GM19240 (cell line): ENCODE measurements at regions not wholly inside any gene's neighbourhood (a gene's known extent, or its start where the extent isn't known, plus 50 kb on each side); places are given as distances from the start of the nearest gene placed in this dataset.
"Not testable (repeated sequence)": the region's sequence is repeated elsewhere in the genome, so short reads cannot be mapped to it uniquely, and the experiment has no call there.

Source experiments
- DNase-seq: peaks from one replicate; pipeline ENCODE4 v3.0.0; 2011; ENCODE audit warnings: low spot score; ENCODE audit not compliant: insufficient read length

- no peak for DNase-seq
Measured at GRCh38 chr9:97179616-97180015, 127.8 kb upstream of the CCDC180 start.

- DNase-seq: no peak
Measured at GRCh38 chr9:97176206-97176605, 131.3 kb upstream of the CCDC180 start.

GRCh38 chr9:97168174-97168573, 129.2 kb upstream of the CTSV start:
- DNase-seq: not testable (repeated sequence)

- DNase-seq: not testable (repeated sequence)
Measured at GRCh38 chr9:97166496-97167138, 127.7 kb upstream of the CTSV start.

GRCh38 chr9:97160255-97160654, 121.3 kb upstream of the CTSV start:
- no peak for DNase-seq

- not testable (repeated sequence) for DNase-seq
Measured at GRCh38 chr9:97158722-97159121, 119.8 kb upstream of the CTSV start.

GRCh38 chr9:97155441-97155840, 116.5 kb upstream of the CTSV start:
- not testable (repeated sequence) for DNase-seq

GRCh38 chr9:97153967-97154366, 115.0 kb upstream of the CTSV start:
- no peak for DNase-seq

- DNase-seq: not testable (repeated sequence)
Measured at GRCh38 chr9:97153160-97153559, 114.2 kb upstream of the CTSV start.

- not testable (repeated sequence) for DNase-seq
Measured at GRCh38 chr9:97150471-97150870, 111.5 kb upstream of the CTSV start.

- DNase-seq: not testable (repeated sequence)
Measured at GRCh38 chr9:97148428-97148827, 109.5 kb upstream of the CTSV start.

GRCh38 chr9:97145680-97146079, 106.7 kb upstream of the CTSV start:
- DNase-seq: not testable (repeated sequence)

- no peak for DNase-seq
Measured at GRCh38 chr9:97140566-97140965, 101.6 kb upstream of the CTSV start.

- no peak for DNase-seq
Measured at GRCh38 chr9:97136421-97136820, 97.5 kb upstream of the CTSV start.

- DNase-seq: not testable (repeated sequence)
Measured at GRCh38 chr9:97133966-97134365, 95.0 kb upstream of the CTSV start.

GRCh38 chr9:97132865-97133264, 93.9 kb upstream of the CTSV start:
- no peak for DNase-seq

GRCh38 chr9:97130864-97131263, 91.9 kb upstream of the CTSV start:
- not testable (repeated sequence) for DNase-seq

GRCh38 chr9:97130387-97130786, 91.4 kb upstream of the CTSV start:
- not testable (repeated sequence) for DNase-seq

- no peak for DNase-seq
Measured at GRCh38 chr9:97128919-97129318, 90.0 kb upstream of the CTSV start.

GRCh38 chr9:97124256-97124655, 85.3 kb upstream of the CTSV start:
- DNase-seq: no peak

- DNase-seq: no peak
Measured at GRCh38 chr9:97110696-97111095, 71.8 kb upstream of the CTSV start.

- DNase-seq: no peak
Measured at GRCh38 chr9:97109194-97109811, 70.4 kb upstream of the CTSV start.

GRCh38 chr9:97105220-97105619, 66.3 kb upstream of the CTSV start:
- not testable (repeated sequence) for DNase-seq
